HG03139 (cell line): ENCODE measurements at regions not wholly inside any gene's neighbourhood (a gene's known extent, or its start where the extent isn't known, plus 50 kb on each side); places are given as distances from the start of the nearest gene placed in this dataset.

ENCODE experiments used
- ATAC-seq: cut with Tn5 transposase; IDR thresholded peaks from one replicate; pipeline ENCODE4 v1.9.1; 2021; ENCODE audit not compliant: unreplicated experiment

DNA sequence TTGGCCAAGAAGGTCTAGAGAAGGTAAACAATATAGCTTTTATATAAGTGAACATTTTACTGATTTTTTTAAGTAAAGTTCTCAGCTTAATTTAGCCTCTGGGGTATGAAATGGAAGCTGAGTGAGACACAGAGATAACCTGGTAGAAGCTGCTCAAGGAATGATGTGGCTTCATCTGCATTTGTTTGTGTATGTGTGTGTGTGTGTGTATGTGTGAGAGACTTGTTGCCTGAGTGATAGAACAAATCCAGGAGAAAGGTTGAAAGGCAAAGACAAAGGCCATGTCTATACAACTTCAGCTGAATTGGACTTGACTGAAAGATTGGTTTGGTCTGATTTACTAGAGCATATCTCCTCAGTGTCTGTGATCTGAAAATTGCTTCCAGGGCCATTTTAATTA, 63.6 kb downstream of the PCDH7 start:
- no peak for ATAC-seq

DNA sequence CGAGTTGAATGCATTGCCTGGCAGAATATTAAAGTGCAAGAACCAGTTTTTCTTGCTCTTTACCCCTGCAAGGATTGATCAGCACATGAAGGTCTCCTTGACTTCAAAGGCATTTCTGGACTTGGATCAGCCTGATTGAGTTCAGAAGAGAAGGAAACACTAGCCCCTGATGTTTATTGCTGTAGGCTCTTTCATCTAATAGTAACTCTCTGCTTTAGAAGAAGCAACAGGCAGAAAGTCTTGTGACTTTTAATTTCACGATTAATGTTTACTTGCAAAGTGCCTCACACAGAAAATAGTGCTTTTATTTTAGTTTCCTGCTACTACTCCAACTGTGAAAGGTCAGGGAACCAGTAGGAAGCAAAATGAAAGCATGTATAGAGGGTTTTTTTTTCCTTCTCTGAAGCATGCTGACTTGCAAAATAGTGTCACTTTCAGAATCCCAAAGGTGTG, 69.1 kb downstream of the PCDH7 start:
- ATAC-seq = no peak

DNA sequence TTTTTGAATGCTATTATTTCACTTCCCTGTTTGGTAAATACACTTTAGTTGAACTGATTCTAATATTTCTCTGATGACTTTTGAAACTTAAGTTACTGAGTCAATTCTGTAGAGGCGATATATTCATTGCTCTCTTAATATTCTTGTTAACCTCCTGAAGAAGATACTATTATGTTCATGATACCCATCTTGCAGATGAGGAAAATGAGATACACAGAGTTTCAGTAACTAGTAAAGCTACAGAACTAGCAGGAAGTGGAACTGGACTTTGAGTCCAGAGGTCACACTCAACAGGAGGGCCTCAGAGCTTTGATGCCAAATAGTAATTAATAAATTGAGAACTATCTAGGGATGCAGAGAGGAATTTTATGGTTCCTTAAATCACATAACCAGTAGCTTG, 70.0 kb downstream of the PCDH7 start:
- ATAC-seq = no peak

DNA sequence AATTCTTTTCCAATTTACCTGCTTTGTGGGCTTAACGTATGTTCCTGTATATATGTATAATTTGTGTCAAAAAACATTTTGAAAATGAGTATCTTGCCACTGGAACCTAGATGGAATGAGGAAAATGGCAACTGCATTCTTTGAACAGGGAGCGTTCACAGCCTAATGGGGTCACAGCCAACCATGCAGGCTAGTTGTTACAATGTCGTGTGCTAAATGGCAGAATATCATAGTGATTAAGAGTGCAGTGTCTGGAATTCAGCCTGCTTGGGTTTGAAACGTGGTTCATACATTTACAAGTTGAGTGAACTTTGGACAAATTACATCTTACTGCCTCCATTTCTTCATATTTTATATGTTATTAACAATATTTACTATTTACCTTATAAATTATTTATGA, 70.8 kb downstream of the PCDH7 start:
- ATAC-seq = no peak

DNA sequence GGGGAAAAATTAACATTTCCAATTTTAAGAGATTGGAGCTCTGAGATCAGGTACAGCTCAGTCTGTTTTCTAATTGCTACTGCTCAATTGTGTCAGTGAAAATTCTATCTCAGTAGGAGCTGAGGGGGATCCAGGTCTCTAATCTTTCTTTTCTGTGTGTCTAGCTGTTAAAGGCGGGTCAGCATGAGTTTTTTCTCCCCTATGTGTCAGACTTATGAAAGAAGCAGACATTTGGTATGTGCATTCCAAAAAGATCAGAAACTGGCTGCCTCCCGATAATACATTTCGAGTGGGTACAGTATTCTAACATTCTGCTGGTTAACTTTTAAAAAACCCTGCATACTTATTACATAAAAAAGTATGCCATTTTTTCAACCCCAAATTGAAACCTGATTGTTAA, 72.4 kb downstream of the PCDH7 start:
- ATAC-seq = no peak

DNA sequence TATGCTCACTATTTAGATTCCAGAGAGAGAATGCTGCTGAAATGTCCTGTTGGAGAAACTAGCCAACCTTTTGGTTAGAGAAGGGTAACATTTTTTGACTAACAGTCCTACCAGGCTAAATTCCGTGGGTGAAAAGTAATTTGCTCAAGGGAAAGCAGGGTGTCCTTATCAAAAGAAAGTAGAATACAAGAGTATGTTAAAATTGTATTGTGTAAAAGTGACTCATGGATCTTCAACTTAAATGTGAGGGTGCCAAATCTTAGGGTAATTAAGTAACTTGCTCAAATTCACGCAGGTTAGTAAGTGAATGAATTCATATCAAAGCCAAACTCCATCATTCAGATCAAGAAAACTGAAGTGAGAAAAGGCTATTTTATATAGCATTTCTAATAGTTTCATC, 81.7 kb downstream of the PCDH7 start:
- ATAC-seq = no peak

DNA sequence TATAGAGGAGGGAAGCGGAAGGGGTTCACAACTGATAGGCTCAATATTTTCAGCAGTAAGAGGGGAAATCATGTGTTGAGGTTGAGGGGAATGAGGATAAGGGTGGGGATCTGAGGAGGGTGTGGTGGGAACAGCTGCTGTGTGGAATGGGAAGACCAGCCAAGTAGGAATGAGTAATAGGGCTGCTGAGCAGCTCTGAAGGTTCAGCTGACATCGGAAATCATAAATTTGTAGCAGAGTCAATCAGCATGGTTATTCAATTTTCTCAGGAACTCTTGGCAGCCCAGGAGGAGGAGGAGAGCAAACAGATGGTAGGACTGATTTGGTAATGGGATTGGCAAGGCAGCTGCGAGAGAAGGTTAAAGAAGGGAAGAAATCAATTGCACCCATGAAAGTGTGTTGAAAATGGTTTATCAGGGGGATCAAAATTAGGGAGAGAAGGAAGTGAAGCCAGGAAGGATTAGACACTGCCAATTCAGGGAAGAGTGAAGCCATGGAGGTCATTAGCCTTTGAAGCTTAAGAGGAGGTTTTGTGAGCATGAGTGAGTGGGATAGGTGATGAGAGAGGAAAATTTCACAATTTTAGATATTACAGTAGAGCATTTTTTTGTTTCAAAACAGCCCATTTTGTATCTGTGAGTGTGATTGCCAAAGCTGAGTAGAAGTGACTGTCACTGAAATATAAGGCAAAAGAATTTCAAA, 82.6 kb downstream of the PCDH7 start:
- no peak for ATAC-seq

DNA sequence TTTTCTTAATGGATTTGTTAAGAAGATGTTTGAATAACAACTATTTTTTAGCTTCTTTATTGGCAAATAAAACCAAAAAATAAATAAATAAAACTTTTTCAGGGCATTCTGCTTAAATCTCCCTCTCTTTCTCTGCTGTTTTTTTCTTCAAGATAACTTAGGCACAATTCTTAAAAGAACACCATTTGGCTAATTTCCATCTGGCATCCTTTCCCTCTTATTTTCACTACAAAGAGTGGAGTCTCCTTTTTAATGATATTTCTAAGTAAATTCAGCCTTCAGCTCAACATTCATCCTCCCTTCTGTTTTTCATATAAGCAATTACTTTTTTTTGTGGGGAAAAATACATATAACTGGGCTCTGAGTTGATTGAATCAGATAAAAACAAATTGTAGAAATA, 88.1 kb downstream of the PCDH7 start:
- no peak for ATAC-seq

DNA sequence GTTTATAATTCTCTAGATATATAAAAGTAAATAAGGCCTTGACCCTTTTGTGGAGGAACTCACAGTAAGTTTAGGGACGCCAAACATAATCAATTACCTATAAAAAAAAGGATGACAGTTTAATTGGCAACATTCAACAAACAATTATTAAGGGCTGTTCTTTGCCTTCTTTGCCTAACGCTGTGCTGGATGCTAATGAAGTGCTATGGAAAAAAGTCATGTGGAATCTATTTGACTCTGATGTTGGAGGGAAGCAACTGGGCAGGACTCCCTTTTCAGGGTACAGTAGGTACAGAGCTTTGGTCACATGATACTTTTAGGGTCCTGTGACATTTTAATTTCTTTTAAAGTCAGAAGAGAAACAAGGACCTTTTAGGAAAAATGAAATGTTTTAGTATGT, 91.1 kb downstream of the PCDH7 start:
- ATAC-seq = no peak

DNA sequence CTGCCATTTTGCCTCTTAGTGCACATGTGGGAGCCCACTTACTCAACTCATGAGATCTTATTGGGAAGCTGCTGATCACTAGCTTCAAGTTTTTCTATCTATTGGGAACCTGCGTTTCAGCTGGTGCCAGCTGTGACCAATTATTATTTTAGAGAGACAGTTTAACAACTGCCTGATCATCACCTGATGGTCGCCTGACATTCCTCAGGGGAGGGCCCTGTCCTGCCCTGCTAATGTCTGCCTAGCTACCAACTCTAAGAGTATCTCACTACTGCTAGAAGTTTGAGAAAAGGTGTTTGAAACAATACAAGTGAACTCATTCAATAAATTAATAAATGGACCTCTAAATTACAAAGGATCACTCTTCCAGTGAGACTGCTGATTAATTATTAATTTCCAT, 95.5 kb downstream of the PCDH7 start:
- no peak for ATAC-seq

DNA sequence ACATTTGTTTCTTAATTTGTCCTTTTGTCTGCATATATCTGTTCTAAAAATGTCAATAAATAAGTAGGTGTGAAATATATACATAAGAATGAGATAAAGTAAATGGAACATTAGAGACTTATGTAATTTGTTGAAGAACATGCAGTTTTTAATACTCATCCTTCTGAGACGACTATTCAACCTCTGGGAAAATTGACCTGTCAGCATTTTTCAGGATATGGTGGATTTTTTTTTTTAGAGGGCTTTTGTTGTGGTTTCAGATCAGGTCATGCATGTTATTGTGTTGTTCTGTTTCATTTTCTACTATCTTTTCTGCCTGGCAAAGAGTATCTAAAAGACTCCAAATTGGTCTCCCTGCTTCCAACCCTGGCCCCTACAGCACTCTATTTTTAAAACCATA, 97.3 kb downstream of the PCDH7 start:
- ATAC-seq = no peak

DNA sequence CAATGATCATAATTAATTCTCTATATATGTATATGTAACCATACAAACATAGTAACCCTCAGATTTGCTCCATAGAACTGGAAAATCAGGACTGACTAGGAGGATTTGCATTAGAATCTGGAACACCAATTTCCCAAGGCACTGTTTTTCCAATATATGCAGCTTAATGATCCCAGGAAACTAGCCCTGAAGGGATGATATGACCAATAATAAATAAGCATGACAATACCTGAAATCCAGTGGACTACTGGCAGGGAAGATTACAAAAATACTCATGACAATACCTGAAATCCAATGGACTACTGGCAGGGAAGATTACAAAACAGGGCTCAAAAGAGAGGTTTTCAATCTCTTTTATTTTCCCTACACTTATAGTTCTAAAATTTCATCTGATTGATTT, 98.4 kb downstream of the PCDH7 start:
- ATAC-seq = no peak

DNA sequence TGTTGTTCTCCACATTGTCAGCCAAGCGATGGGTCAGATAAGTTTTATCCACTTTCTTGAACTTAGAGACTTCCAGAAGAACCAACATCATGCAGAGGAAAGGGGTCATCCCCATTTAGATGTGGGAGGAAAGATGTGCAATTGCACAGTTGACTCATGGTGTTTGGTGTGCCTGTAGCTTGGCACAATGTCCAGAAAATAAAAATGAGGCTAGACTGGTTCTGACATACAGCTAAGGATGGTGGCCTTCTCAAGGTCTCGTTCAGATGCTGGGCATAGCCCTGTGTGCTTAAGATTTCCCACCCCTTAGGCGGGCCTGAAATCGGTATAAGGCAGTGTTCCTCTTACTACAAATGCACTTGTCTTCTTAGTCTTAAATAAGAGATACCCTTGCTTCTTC, 101.1 kb downstream of the PCDH7 start:
- no peak for ATAC-seq

DNA sequence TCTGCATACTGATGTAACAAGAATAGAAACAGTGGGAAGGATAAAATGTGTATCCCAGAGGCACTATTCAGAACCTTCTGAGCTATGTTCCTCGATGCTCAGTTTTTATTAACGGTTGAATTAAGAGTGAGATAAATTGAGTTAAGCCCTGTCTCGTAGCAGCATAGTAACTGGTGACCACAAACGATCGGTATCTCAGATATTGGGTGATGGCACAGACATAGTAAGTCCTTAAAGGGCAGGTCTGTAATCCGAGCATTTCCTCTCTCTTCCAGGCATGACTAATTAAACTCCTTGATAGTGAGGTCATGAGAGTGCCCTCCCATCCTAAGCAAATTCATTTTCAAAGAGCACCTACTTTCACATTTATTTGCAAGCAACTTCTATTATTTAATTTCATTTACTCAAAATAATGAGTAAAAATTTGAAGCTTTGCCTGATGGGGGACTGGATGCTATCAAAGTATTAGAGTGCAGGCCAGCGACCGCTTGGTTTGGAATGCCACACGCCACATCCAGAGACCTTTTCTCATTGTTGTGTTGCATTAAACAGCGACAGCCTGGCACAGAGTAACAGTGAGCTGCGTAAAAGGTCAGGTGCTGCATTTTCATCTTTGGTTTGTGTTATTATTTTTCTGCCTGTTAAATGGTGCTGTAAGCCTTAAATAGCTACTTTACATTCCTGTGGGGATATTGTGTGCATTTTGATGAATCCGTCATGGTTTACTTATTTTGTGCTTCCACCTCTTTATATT, 101.9 kb downstream of the PCDH7 start:
- ATAC-seq = no peak

DNA sequence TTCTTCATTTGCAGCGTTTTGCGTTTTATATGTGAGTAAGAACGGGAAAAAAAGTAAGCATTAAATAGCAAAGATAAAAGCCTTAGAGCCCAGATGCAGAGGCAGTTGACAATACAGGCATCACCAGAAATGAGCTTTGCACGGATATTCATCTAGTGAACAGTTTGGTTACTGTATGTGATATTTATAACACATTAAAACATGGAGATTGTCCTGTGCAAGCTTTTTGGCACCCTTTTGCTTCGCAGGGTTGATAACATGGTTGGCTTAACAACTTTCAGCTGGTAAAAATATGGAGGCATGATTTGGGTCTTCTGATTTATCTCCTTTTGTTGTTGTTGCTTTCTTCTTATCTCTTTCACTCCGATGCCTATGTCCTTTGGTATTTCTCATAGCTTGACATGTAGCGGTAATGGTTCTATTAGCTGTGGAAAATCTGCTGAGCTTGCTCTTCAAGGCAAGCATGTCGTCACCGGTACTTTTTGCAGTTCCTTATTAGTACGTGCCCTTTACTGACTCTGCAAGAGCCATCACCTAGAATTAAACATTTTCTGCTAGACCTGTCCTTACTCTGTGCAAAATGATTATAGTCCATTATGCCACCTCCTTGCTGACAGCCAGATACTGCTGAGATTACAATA, 102.9 kb downstream of the PCDH7 start:
- no peak for ATAC-seq

DNA sequence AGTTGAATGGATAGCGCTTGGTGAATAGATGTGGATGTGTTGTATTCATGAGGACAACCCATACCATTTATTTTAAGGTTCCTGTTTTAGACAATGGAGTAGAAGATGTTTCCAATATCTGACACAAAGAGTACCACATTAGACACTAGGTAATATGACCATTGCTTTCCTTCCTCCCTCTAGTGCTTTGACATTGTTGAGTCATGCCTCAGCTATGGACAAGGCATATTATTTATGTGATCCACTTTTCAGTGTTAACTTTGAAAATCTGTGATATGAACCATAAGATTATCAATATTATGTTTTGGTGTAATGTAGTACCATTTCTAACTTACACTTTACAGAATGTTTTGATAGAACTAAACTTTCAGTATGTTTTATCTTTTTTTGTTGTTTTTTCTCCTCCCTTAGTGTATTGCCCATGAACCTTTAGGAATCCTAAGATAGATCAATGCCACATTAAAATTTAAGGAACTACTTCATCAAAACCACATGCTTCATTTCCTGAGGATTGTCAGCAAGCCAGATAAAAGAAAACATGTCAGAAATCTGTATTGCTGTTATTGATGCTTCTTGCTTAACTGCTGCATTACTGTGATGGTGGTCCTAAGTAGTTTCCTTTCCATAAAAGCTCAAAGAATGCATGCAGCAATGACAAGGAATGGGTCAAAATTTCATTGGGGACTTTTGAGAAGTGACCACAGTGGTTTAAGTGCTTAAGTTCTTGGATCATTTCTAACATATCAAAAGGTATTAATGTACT, 105.0 kb downstream of the PCDH7 start:
- ATAC-seq = no peak

DNA sequence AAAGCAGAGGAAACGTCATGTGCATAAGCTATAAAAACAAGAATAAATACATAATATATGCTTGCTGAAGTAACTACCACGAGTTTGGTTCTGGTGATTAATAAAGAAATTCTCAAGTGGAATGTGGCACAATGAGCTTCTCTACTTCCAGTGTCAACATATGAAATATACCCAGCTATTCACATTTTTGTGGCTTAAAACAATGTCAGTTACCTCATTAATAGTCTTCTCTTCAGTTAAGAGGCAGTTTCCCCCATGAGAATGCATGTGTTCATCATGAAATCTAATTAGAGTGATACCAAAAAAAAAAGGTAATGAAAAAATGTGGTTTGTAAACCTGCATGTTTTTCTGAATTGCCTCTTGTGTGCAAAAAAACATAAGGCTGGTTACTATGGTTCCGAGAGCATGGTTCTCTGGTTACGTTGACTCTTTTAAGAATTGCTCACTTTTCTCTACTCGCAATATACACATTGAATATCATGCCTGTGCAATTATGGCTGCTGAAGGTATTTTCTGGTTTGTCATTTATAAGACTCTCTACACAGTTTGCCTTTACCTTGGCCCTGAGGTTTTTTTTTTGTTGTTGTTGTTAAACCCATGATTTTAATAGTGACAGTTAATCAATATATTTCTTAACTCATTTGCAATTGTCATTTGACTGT, 108.2 kb downstream of the PCDH7 start:
- ATAC-seq = no peak

DNA sequence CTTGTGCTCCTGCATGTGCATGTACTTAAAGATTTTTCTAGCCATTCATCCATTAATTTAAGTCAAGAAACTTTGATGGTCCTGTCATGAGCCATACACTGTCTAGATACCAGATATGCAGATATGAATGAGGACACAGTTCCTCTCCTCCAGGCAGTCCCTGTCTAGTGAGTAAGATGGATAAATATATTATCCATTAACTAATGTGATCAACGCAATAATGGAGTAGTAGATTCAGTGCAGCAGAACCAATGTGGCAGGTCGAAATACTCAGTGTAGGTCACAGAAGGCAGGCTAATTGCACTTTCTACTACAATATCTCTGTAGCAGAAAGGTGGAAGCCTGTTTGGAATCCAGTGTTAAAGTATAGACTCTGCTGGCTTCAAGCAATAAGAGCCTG, 112.5 kb downstream of the PCDH7 start:
- no peak for ATAC-seq

DNA sequence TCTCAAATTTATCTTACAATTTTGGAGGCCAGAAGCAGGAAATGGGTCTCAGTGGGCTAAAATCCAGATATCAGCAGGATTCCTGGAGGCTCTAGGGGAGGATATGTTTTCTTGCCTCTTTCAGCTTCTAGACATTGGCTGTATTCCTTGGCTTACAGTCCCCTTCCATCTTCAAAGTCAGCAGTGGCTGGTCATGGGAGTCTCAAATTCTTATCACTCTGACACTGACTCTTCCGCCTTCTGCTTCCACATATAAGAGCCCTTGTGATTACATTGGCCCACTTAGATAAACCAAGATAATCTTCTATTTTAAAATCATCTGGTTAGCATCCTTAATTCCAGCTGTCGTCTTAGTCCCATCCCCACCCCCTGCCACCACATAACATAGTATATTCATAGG, 113.0 kb downstream of the PCDH7 start:
- no peak for ATAC-seq

DNA sequence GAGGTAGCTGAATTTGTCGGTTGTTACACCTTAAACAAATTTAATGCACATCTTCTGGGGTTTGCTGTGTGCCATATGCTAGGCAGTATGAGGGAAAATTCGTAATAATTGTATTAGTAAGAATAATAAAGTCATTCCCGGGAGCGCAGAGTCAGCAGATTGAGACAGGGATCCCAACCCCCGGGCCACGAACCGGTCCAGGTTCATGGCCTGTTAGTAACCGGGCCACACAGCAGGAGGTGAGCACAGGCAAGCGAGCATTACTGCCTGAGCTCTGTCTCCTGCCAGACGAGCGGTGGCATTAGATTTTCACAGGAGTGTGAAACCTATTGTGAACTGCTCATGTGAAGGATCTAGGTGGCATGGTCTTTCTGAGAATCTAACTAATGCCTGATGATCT, 114.9 kb downstream of the PCDH7 start:
- ATAC-seq = no peak

DNA sequence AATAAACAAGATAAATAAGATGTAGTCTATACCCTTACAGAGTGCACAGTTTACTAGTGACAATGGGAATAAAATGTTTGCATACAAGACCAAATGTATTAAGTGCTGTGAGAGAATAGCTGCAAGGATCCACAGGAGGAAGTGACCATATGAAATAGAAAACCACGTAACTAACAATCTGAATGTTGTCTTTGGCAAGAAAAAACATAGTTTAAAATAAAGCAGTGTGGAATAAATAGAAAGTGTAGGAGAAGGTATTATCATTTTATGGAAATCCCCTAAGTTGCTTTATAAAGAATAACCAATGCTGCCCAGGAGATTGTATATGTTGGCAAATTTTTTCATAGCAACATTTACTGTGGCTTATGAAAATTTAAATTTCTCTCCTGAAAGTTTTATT, 116.1 kb downstream of the PCDH7 start:
- no peak for ATAC-seq
